NCI-H345 treated with DMSO at 0.1 percent for 48 hours (cell line): ENCODE measurements at regions not wholly inside any gene's neighbourhood (a gene's known extent, or its start where the extent isn't known, plus 50 kb on each side); places are given as distances from the start of the nearest gene placed in this dataset.
A peak's percentile ranks its signal among the peaks of the same experiment; 100 is the strongest.

Experiments used
- DNase-seq: peaks from one replicate; lab custom pipeline; 2025; ENCODE audit not compliant: unreplicated experiment; lab: John Stamatoyannopoulos, UW

- DNase-seq, result no peak
Observed at GRCh38 chr2:6750411-6751158, 115.1 kb downstream of the CMPK2 start.

GRCh38 chr2:6754419-6754818 lies 111.3 kb downstream of the CMPK2 start:
- DNase-seq, result no peak

GRCh38 chr2:6755456-6755855 lies 110.3 kb downstream of the CMPK2 start:
- no peak for DNase-seq

GRCh38 chr2:6757215-6757614 lies 108.5 kb downstream of the CMPK2 start:
- DNase-seq, result no peak

- no peak for DNase-seq
Observed at GRCh38 chr2:6759689-6760088, 106.0 kb downstream of the CMPK2 start.

- no peak for DNase-seq
Observed at GRCh38 chr2:6760132-6760531, 105.6 kb downstream of the CMPK2 start.

GRCh38 chr2:6764968-6765723 lies 100.6 kb downstream of the CMPK2 start:
- peak; percentile 83 for DNase-seq

GRCh38 chr2:6769346-6769745 lies 96.4 kb downstream of the CMPK2 start:
- DNase-seq, result no peak

- no peak for DNase-seq
Observed at GRCh38 chr2:6770006-6770405, 95.7 kb downstream of the CMPK2 start.

- no peak for DNase-seq
Observed at GRCh38 chr2:6771634-6772611, 93.8 kb downstream of the CMPK2 start.

- peak; percentile 69 for DNase-seq
Observed at GRCh38 chr2:6773007-6773693, 92.6 kb downstream of the CMPK2 start.

- no peak for DNase-seq
Observed at GRCh38 chr2:6773694-6774044, 92.0 kb downstream of the CMPK2 start.

GRCh38 chr2:6776125-6776524 lies 89.6 kb downstream of the CMPK2 start:
- peak; percentile 5 for DNase-seq

- no peak for DNase-seq
Observed at GRCh38 chr2:6777626-6778025, 88.1 kb downstream of the CMPK2 start.

- peak; percentile 86 for DNase-seq
Observed at GRCh38 chr2:6780765-6781274, 84.9 kb downstream of the CMPK2 start.

- no peak for DNase-seq
Observed at GRCh38 chr2:6782517-6783237, 83.0 kb downstream of the CMPK2 start.

- DNase-seq, result no peak
Observed at GRCh38 chr2:6783238-6783614, 82.5 kb downstream of the CMPK2 start.

- no peak for DNase-seq
Observed at GRCh38 chr2:6784291-6784690, 81.4 kb downstream of the CMPK2 start.

- DNase-seq, result no peak
Observed at GRCh38 chr2:6785493-6785892, 80.2 kb downstream of the CMPK2 start.

- DNase-seq, result no peak
Observed at GRCh38 chr2:6787376-6787775, 78.3 kb downstream of the CMPK2 start.
